Caki2 (cell line): ENCODE measurements at regions not wholly inside any gene's neighbourhood (a gene's known extent, or its start where the extent isn't known, plus 50 kb on each side); places are given as distances from the start of the nearest gene placed in this dataset.
A peak's percentile ranks its signal among the peaks of the same experiment; 100 is the strongest.

Experiments
- DNase-seq: peaks from one replicate; pipeline ENCODE4 v3.0.0-alpha.2; 2015; ENCODE audit warnings: low read depth
- in situ Hi-C: cut with HindIII; loops from 2 replicates; pipeline ENCODE4 v1.10.0; 2016; ENCODE audit warnings: low sequenced_read_pairs, low pct_unique_long_range_greater_than_20kb, mixed read lengths

- in situ Hi-C loops, result no loop called here
- no peak for DNase-seq
These were observed 161.7 kb downstream of the OPA1 start for GRCh38 chr3:193754719-193755118.

GRCh38 chr3:193756536-193756935, 163.5 kb downstream of the OPA1 start:
- in situ Hi-C loops, result no loop called here
- DNase-seq, result no peak

- in situ Hi-C loops, result no loop called here
- no peak for DNase-seq
These were observed 164.4 kb downstream of the OPA1 start for GRCh38 chr3:193757457-193757856.

- DNase-seq, result no peak
- in situ Hi-C loops, result no loop called here
These were observed 169.0 kb downstream of the OPA1 start for GRCh38 chr3:193761969-193762368.

GRCh38 chr3:193762657-193763056, 169.6 kb downstream of the OPA1 start:
- DNase-seq, result no peak
- in situ Hi-C loops, result no loop called here

GRCh38 chr3:193764959-193765358, 172.0 kb downstream of the OPA1 start:
- DNase-seq, result no peak
- in situ Hi-C loops, result no loop called here

GRCh38 chr3:193767353-193768069, 174.5 kb downstream of the OPA1 start:
- in situ Hi-C loops, result no loop called here
- no peak for DNase-seq

GRCh38 chr3:193768070-193768394, 175.0 kb downstream of the OPA1 start:
- in situ Hi-C loops, result no loop called here
- DNase-seq, result no peak

GRCh38 chr3:193769437-193769836, 176.4 kb downstream of the OPA1 start:
- no peak for DNase-seq
- in situ Hi-C loops, result no loop called here

- in situ Hi-C loops, result no loop called here
- no peak for DNase-seq
These were observed 178.1 kb downstream of the OPA1 start for GRCh38 chr3:193771011-193771652.

GRCh38 chr3:193771653-193772421, 178.8 kb downstream of the OPA1 start:
- in situ Hi-C loops, result no loop called here
- no peak for DNase-seq

GRCh38 chr3:193772422-193772763, 179.4 kb downstream of the OPA1 start:
- in situ Hi-C loops, result no loop called here
- DNase-seq, result peak; percentile 10

GRCh38 chr3:193773266-193774220, 180.5 kb downstream of the OPA1 start:
- in situ Hi-C loops, result no loop called here
- no peak for DNase-seq

GRCh38 chr3:193774272-193774915, 181.4 kb downstream of the OPA1 start:
- in situ Hi-C loops, result no loop called here
- DNase-seq, result no peak

- DNase-seq, result no peak
- in situ Hi-C loops, result no loop called here
These were observed 181.9 kb downstream of the OPA1 start for GRCh38 chr3:193774916-193775285.

- no peak for DNase-seq
- in situ Hi-C loops, result no loop called here
These were observed 182.5 kb downstream of the OPA1 start for GRCh38 chr3:193775421-193776077.

- in situ Hi-C loops, result no loop called here
- DNase-seq, result no peak
These were observed 183.8 kb downstream of the OPA1 start for GRCh38 chr3:193776626-193777358.
